ENCODE measurements at regions not wholly inside any gene's neighbourhood (a gene's known extent, or its start where the extent isn't known, plus 50 kb on each side); places are given as distances from the start of the nearest gene placed in this dataset.

DNA sequence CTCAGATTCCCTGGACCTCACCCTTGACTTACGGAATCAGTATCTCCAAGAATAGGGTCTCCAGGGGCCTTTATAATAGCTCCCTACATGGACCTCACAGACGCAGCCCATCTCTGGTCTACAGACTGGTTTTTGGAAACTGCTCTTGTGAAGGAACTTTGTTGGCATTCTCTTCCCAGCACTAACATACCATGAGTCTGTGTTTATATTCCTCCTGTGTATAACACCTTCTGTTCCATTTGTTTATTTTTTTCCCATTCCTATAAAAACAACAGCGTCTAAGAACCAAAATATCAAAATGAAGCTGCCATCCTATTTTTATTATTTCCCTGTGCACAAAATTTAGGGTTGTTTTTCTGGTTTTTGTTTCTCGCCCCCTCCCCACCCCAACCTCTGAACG, 131.1 kb downstream of the NEDD1 start:
- H3K27me3 ChIP-seq (ENCODE audit: control insufficient read depth in 1 of 2, insufficient read depth in 2 of 2, low read length in 1 of 2), result no peaks in the 10 kb centered on the region
- 13 to 23% methylated on average over 5 of the region's 5 CpGs for WGBS, 2 donors
- H3K9me3 ChIP-seq (ENCODE audit: control insufficient read depth, low read length), result no peaks in the 10 kb centered on the region
- no peak overlapping the region for H3K4me3 ChIP-seq (ENCODE audit: low read length in 2 of 2)
- intact Hi-C loops (cut with DNase I), result no loop called here
- ATAC-seq (ENCODE audit: low FRiP score) (no peak), DNase-seq (no peak)
- no peak overlapping the region for H3K27ac ChIP-seq (ENCODE audit: low read depth in 1 of 2, low read length in 2 of 2)
- H3K36me3 ChIP-seq (ENCODE audit: control insufficient read depth in 1 of 2, insufficient read depth in 2 of 2, low read length in 1 of 2), result no peaks in the 10 kb centered on the region
- H3K4me1 ChIP-seq (ENCODE audit: control insufficient read depth in 1 of 2, insufficient read depth in 2 of 2, low read length in 2 of 2), result no peaks in the 10 kb centered on the region

DNA sequence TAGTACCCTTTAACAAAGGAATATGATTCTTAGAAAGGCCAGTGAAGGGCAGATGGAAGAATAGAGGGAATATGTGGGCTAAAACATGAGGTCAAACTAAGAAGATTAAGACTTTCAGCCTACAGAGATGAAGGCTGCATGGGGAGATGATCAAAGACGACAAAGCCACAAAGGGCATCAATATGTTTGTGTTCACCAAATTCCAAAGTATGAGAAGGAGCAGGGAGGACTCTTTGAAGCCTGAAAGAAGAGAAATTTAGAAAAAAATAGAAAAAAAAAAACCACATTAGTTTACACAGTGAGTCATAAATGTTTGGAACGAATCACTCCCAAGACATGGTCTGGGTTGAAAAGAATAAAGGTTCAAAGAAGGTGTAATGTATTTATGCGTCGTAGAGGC, 131.8 kb downstream of the NEDD1 start:
- WGBS, 2 donors, result 58 to 60% methylated on average over 4 of the region's 4 CpGs
- no peak overlapping the region for H3K27ac ChIP-seq (ENCODE audit: low read depth in 1 of 2, low read length in 2 of 2)
- no peak for ATAC-seq (ENCODE audit: low FRiP score)
- H3K9me3 ChIP-seq (ENCODE audit: control insufficient read depth, low read length), result no peaks in the 10 kb centered on the region
- no peaks in the 10 kb centered on the region for H3K27me3 ChIP-seq (ENCODE audit: control insufficient read depth in 1 of 2, insufficient read depth in 2 of 2, low read length in 1 of 2)
- H3K36me3 ChIP-seq (ENCODE audit: control insufficient read depth in 1 of 2, insufficient read depth in 2 of 2, low read length in 1 of 2), result no peaks in the 10 kb centered on the region
- intact Hi-C loops (cut with DNase I), result no loop called here
- DNase-seq, result no peak
- no peaks in the 10 kb centered on the region for H3K4me1 ChIP-seq (ENCODE audit: control insufficient read depth in 1 of 2, insufficient read depth in 2 of 2, low read length in 2 of 2)
- H3K4me3 ChIP-seq (ENCODE audit: low read length in 2 of 2), result no peak overlapping the region

DNA sequence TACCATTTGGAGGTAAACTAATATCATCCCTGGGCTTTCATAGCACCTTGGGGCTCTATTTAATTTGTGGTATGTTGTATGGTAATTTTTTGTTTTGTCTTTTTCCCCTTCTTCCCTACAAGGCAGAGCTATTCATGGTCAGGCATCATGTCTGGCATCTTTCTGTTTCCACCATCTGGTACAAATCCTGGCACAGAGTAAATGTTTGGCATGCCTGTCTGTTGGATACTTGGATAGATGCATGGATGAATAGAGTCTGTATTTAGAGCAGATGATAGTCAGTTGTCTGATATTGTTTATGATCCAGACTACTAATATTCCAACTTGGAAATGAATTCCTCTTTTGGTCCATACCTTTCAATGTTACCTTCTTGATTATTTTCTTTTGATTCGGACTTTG, 139.8 kb downstream of the NEDD1 start:
- intact Hi-C loops (cut with DNase I), result no loop called here
- Histone ChIP-seq H3K4me3 (ENCODE audit: low read length in 2 of 2) (no peak overlapping the region), H3K36me3 (ENCODE audit: control insufficient read depth in 1 of 2, insufficient read depth in 2 of 2, low read length in 1 of 2) (no peaks in the 10 kb centered on the region), H3K27ac (ENCODE audit: low read depth in 1 of 2, low read length in 2 of 2) (no peak overlapping the region), H3K9me3 (ENCODE audit: control insufficient read depth, low read length) (no peaks in the 10 kb centered on the region), H3K27me3 (ENCODE audit: control insufficient read depth in 1 of 2, insufficient read depth in 2 of 2, low read length in 1 of 2) (no peaks in the 10 kb centered on the region), H3K4me1 (ENCODE audit: control insufficient read depth in 1 of 2, insufficient read depth in 2 of 2, low read length in 2 of 2) (no peaks in the 10 kb centered on the region)
- DNase-seq, result no peak
- ATAC-seq (ENCODE audit: low FRiP score), result no peak
- WGBS, 2 donors, result 94 to 95% methylated on average over 1 of the region's 1 CpG

GRCh38 chr12:97047361-97047760, 140.3 kb downstream of the NEDD1 start:
- Histone ChIP-seq H3K27ac (ENCODE audit: low read depth in 1 of 2, low read length in 2 of 2) (no peak overlapping the region), H3K9me3 (ENCODE audit: control insufficient read depth, low read length) (no peaks in the 10 kb centered on the region), H3K4me1 (ENCODE audit: control insufficient read depth in 1 of 2, insufficient read depth in 2 of 2, low read length in 2 of 2) (no peaks in the 10 kb centered on the region), H3K27me3 (ENCODE audit: control insufficient read depth in 1 of 2, insufficient read depth in 2 of 2, low read length in 1 of 2) (no peaks in the 10 kb centered on the region), H3K36me3 (ENCODE audit: control insufficient read depth in 1 of 2, insufficient read depth in 2 of 2, low read length in 1 of 2) (no peaks in the 10 kb centered on the region), H3K4me3 (ENCODE audit: low read length in 2 of 2) (no peak overlapping the region)
- ATAC-seq (ENCODE audit: low FRiP score) (no peak), DNase-seq (no peak)
- intact Hi-C loops (cut with DNase I), result no loop called here

DNA sequence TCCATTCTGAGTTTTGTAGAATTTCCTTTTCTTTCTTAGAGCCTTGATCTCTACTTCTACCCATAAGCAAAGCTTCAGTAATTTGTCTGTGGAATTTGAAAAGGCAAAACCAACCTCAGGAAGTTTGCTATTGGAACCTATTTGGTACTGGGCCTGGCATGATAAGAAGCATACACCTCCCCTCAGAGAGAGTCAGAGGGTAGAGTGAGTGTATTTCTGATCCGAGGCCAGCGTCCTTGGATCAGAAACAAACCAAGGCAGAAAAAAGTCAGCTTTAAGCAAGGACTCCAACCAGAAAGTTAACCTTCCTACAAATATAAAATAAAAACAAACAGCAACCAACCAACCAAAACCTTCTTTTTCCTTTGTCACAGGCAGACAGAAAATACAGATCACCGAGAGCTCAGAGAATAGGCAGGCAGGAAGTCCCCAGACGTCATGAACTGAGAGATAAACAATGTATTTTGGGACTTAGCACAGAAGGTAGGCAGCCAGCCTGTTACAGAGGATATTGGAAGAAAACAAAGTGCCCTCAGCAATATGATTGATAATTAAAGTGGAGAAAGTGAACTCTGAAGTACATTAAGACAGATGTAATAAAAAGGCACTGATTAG, 141.5 kb downstream of the NEDD1 start:
- DNase-seq (no peak), ATAC-seq (ENCODE audit: low FRiP score) (no peak)
- WGBS, 2 donors, result 5 to 10% methylated on average over 4 of the region's 4 CpGs
- Histone ChIP-seq H3K27me3 (ENCODE audit: control insufficient read depth in 1 of 2, insufficient read depth in 2 of 2, low read length in 1 of 2) (no peaks in the 10 kb centered on the region), H3K36me3 (ENCODE audit: control insufficient read depth in 1 of 2, insufficient read depth in 2 of 2, low read length in 1 of 2) (no peaks in the 10 kb centered on the region), H3K4me1 (ENCODE audit: control insufficient read depth in 1 of 2, insufficient read depth in 2 of 2, low read length in 2 of 2) (no peaks in the 10 kb centered on the region), H3K4me3 (ENCODE audit: low read length in 2 of 2) (no peak overlapping the region), H3K27ac (ENCODE audit: low read depth in 1 of 2, low read length in 2 of 2) (peak overlapping the region; percentile 18 to 37), H3K9me3 (ENCODE audit: control insufficient read depth, low read length) (no peaks in the 10 kb centered on the region)
- intact Hi-C loops (cut with DNase I), result no loop called here

DNA sequence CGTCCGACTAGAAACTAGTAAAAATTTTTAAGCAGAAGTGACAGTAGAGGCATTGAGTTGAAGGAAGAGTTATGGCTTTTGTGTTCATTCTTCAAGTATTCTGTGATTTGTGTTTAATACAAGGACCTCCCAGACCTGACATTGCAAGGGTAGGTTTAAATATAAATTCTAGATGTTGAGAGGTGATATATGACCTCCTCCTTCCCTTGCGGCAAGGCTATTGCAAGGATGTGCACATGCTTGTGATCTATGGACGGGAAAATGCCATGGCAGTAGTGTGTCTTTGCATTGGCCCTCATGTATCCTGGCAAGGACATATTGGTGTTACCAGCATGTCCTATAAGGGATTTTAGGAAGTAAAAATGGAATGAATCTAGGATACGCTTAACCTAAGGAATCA, 143.5 kb downstream of the NEDD1 start:
- intact Hi-C loops (cut with DNase I), result no loop called here
- no peak overlapping the region for H3K27ac ChIP-seq (ENCODE audit: low read depth in 1 of 2, low read length in 2 of 2)
- H3K4me3 ChIP-seq (ENCODE audit: low read length in 2 of 2), result no peak overlapping the region
- DNase-seq (no peak), ATAC-seq (ENCODE audit: low FRiP score) (no peak)
- H3K27me3 ChIP-seq (ENCODE audit: control insufficient read depth in 1 of 2, insufficient read depth in 2 of 2, low read length in 1 of 2), result no peaks in the 10 kb centered on the region
- H3K4me1 ChIP-seq (ENCODE audit: control insufficient read depth in 1 of 2, insufficient read depth in 2 of 2, low read length in 2 of 2), result no peaks in the 10 kb centered on the region
- H3K9me3 ChIP-seq (ENCODE audit: control insufficient read depth, low read length), result no peaks in the 10 kb centered on the region
- H3K36me3 ChIP-seq (ENCODE audit: control insufficient read depth in 1 of 2, insufficient read depth in 2 of 2, low read length in 1 of 2), result no peaks in the 10 kb centered on the region
- 85 to 86% methylated on average over 4 to 5 of the region's 5 CpGs for whole genome bisulfite sequencing, 2 donors

GRCh38 chr12:97051341-97051740, 144.3 kb downstream of the NEDD1 start:
- 94 to 95% methylated on average over 2 of the region's 2 CpGs for WGBS, 2 donors
- ATAC-seq (ENCODE audit: low FRiP score), result no peak
- no peak for DNase-seq
- H3K27me3 ChIP-seq (ENCODE audit: control insufficient read depth in 1 of 2, insufficient read depth in 2 of 2, low read length in 1 of 2), result no peaks in the 10 kb centered on the region
- intact Hi-C loops (cut with DNase I), result no loop called here
- H3K9me3 ChIP-seq (ENCODE audit: control insufficient read depth, low read length), result no peaks in the 10 kb centered on the region
- no peaks in the 10 kb centered on the region for H3K36me3 ChIP-seq (ENCODE audit: control insufficient read depth in 1 of 2, insufficient read depth in 2 of 2, low read length in 1 of 2)
- H3K27ac ChIP-seq (ENCODE audit: low read depth in 1 of 2, low read length in 2 of 2), result no peak overlapping the region
- H3K4me1 ChIP-seq (ENCODE audit: control insufficient read depth in 1 of 2, insufficient read depth in 2 of 2, low read length in 2 of 2), result no peaks in the 10 kb centered on the region
- no peak overlapping the region for H3K4me3 ChIP-seq (ENCODE audit: low read length in 2 of 2)

DNA sequence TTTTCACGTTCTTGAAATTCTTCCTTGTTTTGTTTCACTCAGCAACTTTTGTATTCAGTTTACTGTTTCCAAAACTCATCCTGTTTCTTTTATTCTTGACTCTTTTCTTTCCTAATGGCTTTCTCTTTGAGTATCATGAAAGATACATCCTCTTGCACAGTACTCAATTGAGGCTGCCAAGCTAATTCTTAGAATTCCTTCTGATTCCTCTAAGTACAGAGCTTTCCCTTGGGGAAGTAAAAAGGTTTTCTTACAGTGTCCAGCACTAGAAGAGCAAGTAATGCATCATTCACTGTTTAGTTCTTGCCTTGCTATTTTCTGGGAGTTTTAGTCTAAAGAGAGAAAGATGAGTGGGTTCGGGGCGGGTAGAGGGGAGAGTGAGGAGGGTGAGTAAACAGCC, 154.1 kb downstream of the NEDD1 start:
- 22 to 28% methylated on average over 3 of the region's 3 CpGs for WGBS, 2 donors
- no peak for DNase-seq
- Histone ChIP-seq H3K27ac (ENCODE audit: low read depth in 1 of 2, low read length in 2 of 2) (no peak overlapping the region), H3K36me3 (ENCODE audit: control insufficient read depth in 1 of 2, insufficient read depth in 2 of 2, low read length in 1 of 2) (no peaks in the 10 kb centered on the region), H3K27me3 (ENCODE audit: control insufficient read depth in 1 of 2, insufficient read depth in 2 of 2, low read length in 1 of 2) (no peaks in the 10 kb centered on the region), H3K9me3 (ENCODE audit: control insufficient read depth, low read length) (no peaks in the 10 kb centered on the region), H3K4me3 (ENCODE audit: low read length in 2 of 2) (no peak overlapping the region), H3K4me1 (ENCODE audit: control insufficient read depth in 1 of 2, insufficient read depth in 2 of 2, low read length in 2 of 2) (no peaks in the 10 kb centered on the region)
- intact Hi-C loops (cut with DNase I), result no loop called here
- no peak for ATAC-seq (ENCODE audit: low FRiP score)

DNA sequence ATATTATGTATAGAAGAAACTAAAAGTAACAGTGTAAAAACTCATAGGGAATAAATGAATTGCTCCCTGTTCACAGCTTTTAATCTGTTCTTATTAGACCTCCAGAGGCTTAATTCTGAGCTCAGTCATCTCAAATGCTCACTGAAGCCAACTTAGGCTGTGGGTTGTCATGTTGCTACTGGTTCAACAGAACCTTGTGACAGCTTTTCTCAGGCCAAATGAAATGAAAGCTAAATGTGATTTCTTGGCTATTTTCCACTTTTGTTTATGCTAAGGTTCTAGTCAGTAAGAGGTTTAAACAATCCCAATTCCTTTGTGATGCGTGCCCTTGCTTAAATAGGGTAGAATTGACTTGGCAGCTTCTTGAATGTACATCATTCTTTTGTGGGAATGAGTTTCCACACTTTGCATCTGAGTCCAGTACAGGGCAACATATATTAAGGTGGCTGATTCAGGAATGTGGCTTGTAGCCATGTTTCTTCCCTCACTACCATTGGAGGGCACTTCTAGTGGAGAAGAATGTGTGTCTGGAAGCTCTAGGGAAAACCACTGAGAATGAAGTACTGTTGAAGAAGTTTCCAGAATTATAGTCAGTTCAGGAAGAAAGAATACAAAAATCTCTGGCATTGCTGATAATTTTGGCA, 156.4 kb downstream of the NEDD1 start:
- H3K9me3 ChIP-seq (ENCODE audit: control insufficient read depth, low read length), result no peaks in the 10 kb centered on the region
- no peak overlapping the region for H3K4me3 ChIP-seq (ENCODE audit: low read length in 2 of 2)
- no peak for DNase-seq
- H3K27ac ChIP-seq (ENCODE audit: low read depth in 1 of 2, low read length in 2 of 2), result no peak overlapping the region
- no peak for ATAC-seq (ENCODE audit: low FRiP score)
- H3K4me1 ChIP-seq (ENCODE audit: control insufficient read depth in 1 of 2, insufficient read depth in 2 of 2, low read length in 2 of 2), result no peaks in the 10 kb centered on the region
- no peaks in the 10 kb centered on the region for H3K27me3 ChIP-seq (ENCODE audit: control insufficient read depth in 1 of 2, insufficient read depth in 2 of 2, low read length in 1 of 2)
- no peaks in the 10 kb centered on the region for H3K36me3 ChIP-seq (ENCODE audit: control insufficient read depth in 1 of 2, insufficient read depth in 2 of 2, low read length in 1 of 2)
- intact Hi-C loops (cut with DNase I), result no loop called here
- WGBS, 2 donors, result 79 to 93% methylated on average over 1 of the region's 1 CpG
